ENCODE measurements at regions not wholly inside any gene's neighbourhood (a gene's known extent, or its start where the extent isn't known, plus 50 kb on each side); places are given as distances from the start of the nearest gene placed in this dataset.

- Histone ChIP-seq H3K4me1 (ENCODE audit: control insufficient read depth, insufficient read depth, low read length) (no peaks in the 10 kb centered on the region), H3K9me3 (ENCODE audit: control insufficient read depth, insufficient read depth, low read depth, low read length) (no peaks in the 10 kb centered on the region), H3K4me3 (ENCODE audit: low read depth, low read length) (no peak overlapping the region), H3K36me3 (ENCODE audit: control insufficient read depth in 2 of 2, insufficient read depth in 1 of 2, low read length in 2 of 2) (no peaks in the 10 kb centered on the region), H3K27ac (ENCODE audit: extremely low read depth, low read depth, low read length) (no peak overlapping the region)
- ChIA-PET POLR2A (no interaction called here), CTCF (interaction anchor here (0.5 to 0.7 kb wide), 2 partner anchors 19 to 61 kb away, joined by 3 read pairs; no protein-coding TSS in a partner anchor)
- TF ChIP-seq ZNF404 (tag by site-specific recombination; IDR thresholded peaks at IDR 0.05) (no peak), ZNF785 (tag by site-specific recombination; IDR thresholded peaks at IDR 0.05) (no peak), ZFP3 (tag by site-specific recombination; IDR thresholded peaks at IDR 0.05; ENCODE audit: low read depth) (no peak), ZNF837 (tag by site-specific recombination; IDR thresholded peaks at IDR 0.05) (no peak), ZNF140 (tag by site-specific recombination; IDR thresholded peaks at IDR 0.05) (no peak), ZNF391 (tag by site-specific recombination; IDR thresholded peaks at IDR 0.05; ENCODE audit: borderline replicate concordance, low read depth) (no peak), ZNF362 (tag by site-specific recombination; IDR thresholded peaks at IDR 0.05) (no peak), ZEB2 (tag by site-specific recombination; IDR thresholded peaks at IDR 0.05) (no peak), HOXC10 (CRISPR knock-in tag; IDR thresholded peaks at IDR 0.05) (no peak), ELK4 (IDR thresholded peaks at IDR 0.05; ENCODE audit: borderline replicate concordance, low read depth, low read length) (no peak), KLF1 (tag by site-specific recombination; IDR thresholded peaks at IDR 0.05) (no peak), ZNF239 (tag by site-specific recombination; IDR thresholded peaks at IDR 0.05) (no peak), ZNF501 (tag by site-specific recombination; IDR thresholded peaks at IDR 0.05) (no peak), ZNF580 (tag by site-specific recombination; IDR thresholded peaks at IDR 0.05) (no peak), PATZ1 (tag by site-specific recombination; IDR thresholded peaks at IDR 0.05) (no peak), AEBP2 (tag by site-specific recombination; IDR thresholded peaks at IDR 0.05; ENCODE audit: borderline replicate concordance) (no peak)
Observed at GRCh38 chr22:49550766-49551362, 276.8 kb downstream of the BRD1 start.

GRCh38 chr22:49550141-49550430, 277.6 kb downstream of the BRD1 start:
- CTCF ChIA-PET: interaction anchor here (0.5 kb wide), 1 partner anchor 62 kb away, joined by 3 read pairs; no protein-coding TSS in a partner anchor
- no peaks in the 10 kb centered on the region for H3K4me1 ChIP-seq (ENCODE audit: control insufficient read depth, insufficient read depth, low read length)
- no peak overlapping the region for H3K4me3 ChIP-seq (ENCODE audit: low read depth, low read length)
- POLR2A ChIA-PET: no interaction called here
- no peaks in the 10 kb centered on the region for H3K36me3 ChIP-seq (ENCODE audit: control insufficient read depth in 2 of 2, insufficient read depth in 1 of 2, low read length in 2 of 2)
- no peaks in the 10 kb centered on the region for H3K9me3 ChIP-seq (ENCODE audit: control insufficient read depth, insufficient read depth, low read depth, low read length)
- no peak overlapping the region for H3K27ac ChIP-seq (ENCODE audit: extremely low read depth, low read depth, low read length)
- TF ChIP-seq ZNF221 (tag by site-specific recombination; IDR thresholded peaks at IDR 0.05; ENCODE audit: borderline replicate concordance) (no peak), ZNF366 (tag by site-specific recombination; conservative IDR thresholded peaks at IDR 0.05) (no peak), ZNF114 (tag by site-specific recombination; IDR thresholded peaks at IDR 0.05) (no peak), ZNF501 (tag by site-specific recombination; IDR thresholded peaks at IDR 0.05) (no peak), ZNF747 (tag by site-specific recombination; IDR thresholded peaks at IDR 0.05) (no peak), ZBTB10 (tag by site-specific recombination; IDR thresholded peaks at IDR 0.05) (no peak), ZNF175 (tag by site-specific recombination; IDR thresholded peaks at IDR 0.05) (no peak), RBAK (tag by site-specific recombination; IDR thresholded peaks at IDR 0.05) (no peak), ZNF791 (tag by site-specific recombination; IDR thresholded peaks at IDR 0.05) (no peak), ZNF423 (tag by site-specific recombination; IDR thresholded peaks at IDR 0.05) (no peak), ZSCAN16 (tag by site-specific recombination; IDR thresholded peaks at IDR 0.05) (no peak)
